HG02943 (cell line): ENCODE measurements at regions not wholly inside any gene's neighbourhood (a gene's known extent, or its start where the extent isn't known, plus 50 kb on each side); places are given as distances from the start of the nearest gene placed in this dataset.
"Not testable (repeated sequence)": the region's sequence is repeated elsewhere in the genome, so short reads cannot be mapped to it uniquely, and the experiment has no call there.

ENCODE experiments used
- ATAC-seq: cut with Tn5 transposase; IDR thresholded peaks from one replicate; pipeline ENCODE4 v1.9.1; 2021; ENCODE audit warnings: mild to moderate bottlenecking, low read depth, moderate library complexity; ENCODE audit not compliant: unreplicated experiment

- ATAC-seq = no peak
Measured at GRCh38 chr2:11949732-11950523, 203.5 kb downstream of the LPIN1 start.

DNA sequence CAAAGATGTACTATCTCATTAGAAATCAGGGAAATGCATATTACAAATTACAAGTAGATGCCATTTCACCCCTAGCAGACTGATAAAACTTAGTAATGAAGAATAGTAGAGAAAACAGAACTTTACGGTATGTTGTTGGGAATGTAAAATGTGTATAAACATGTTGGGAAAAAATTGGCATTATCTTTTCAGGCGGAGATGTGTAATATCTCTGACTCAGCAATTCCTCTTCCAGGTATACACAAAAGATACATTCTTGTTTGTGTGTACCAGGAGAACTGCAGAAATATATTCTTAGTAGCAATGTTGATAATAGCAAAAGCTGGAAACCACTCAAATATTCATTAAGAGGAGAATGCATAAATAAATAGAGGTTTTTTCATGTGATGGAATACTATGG, 204.5 kb downstream of the LPIN1 start:
- no peak for ATAC-seq

DNA sequence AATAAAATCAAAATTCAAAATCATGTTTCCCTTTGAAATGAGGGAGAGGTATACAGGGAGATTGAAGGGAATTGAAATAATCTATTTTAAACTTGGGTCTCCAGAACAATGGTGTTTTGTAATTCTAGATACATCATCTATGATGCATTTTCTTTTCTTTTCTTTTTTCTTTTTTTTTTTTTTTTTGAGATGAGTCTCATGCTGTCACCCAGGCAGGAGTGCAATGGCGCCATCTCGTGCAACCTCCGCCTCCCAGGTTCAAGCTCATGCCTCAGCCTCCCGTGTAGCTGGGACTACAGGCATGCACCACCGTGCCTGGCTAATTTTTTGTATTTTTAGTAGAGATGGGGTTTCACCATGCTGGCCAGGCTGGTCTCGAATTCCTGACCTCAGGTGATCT, 205.1 kb downstream of the LPIN1 start:
- not testable (repeated sequence) for ATAC-seq

DNA sequence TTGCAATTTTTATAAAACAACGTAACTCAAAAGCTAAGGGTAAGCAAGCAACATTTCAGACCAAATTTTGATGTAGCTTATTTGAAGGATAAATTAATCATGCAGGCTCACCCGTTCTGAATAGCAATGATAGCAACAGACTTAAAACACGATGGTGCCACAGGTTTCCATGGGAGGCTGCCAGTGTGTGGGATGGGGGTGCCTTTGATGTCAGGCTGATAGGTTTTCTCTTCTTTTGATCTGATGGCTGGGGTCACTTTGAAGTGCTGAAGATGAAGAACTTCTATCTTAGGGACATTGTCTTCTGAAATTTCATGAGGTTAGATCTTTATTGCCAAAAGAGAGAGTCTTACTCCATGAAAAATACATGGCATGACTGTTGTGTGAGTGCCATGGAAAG, 206.8 kb downstream of the LPIN1 start:
- ATAC-seq = no peak

- no peak for ATAC-seq
Measured at GRCh38 chr2:11955314-11955713, 208.9 kb downstream of the LPIN1 start.

GRCh38 chr2:11955884-11956291, 209.5 kb downstream of the LPIN1 start:
- no peak for ATAC-seq

DNA sequence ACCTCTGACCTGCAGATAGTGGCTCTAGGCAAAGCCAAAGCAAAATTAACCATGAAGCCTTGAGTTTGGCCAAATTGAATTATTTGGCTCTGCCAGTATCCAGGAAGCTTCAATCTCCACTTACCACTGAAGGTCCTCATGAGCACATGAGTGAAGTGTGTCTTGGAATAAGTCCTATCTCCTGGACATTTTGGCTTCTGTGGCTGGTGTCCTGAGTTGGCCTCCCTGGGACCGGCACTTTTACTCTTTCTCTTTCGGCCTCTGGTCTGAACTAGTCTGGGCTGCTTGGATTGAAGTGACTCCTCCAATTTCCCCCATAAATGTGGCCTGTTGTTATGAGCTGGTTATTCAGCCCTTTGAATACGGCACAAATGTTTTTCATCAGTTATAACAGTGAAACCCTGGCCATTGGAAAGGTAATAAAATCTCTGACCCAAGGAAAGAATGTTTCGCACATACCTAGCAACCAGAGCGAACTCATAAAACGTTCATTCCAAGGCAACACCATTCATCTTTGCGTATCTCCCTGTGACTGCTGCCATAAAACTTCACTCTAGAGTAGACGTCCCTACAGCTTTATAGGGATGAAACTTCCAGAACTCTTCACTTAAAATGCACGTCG, 216.4 kb downstream of the LPIN1 start:
- ATAC-seq = no peak

DNA sequence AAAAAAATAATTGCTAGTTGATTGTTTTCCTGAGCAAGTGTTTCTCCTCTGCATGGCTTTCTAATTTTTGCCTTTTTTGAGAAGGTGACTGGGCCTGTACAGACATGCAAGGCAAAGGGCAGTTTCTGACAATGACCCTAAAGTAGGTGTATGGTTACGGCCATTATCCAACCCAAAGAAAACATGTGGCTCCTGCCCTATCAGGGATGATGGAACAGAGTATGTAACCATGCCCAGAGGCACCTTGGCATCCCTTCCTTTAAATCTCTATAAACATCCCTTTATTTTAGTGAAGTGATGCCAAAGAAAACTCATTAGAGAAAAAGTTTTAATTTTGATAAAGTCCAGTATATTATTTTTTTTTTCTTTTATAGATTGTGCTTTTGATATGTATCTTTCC, 217.5 kb downstream of the LPIN1 start:
- no peak for ATAC-seq

DNA sequence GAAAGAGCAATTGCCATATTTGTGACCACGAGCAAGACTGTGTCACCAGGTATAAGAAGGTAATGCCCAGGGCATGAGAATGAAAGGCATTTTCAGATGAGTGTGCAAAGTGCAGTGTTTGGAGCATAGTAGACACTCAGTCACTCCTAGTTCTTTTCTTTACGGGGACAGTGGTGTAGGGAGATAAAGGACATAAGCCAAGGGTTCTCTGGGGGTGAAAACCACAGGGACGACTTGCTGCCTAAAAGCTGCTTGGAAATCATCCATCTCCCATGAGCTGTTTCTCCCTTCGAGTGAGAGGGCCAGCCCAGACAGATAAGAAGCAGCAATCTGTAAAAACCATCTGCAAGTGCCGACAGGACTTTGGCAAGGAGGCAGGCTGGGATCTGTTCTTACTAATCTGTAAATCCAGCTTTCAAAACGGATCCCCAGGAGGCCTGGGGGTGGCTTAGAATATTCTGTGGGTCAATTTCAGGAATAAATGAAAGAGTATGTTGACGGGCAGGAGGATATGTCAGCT, 221.6 kb downstream of the LPIN1 start:
- ATAC-seq = no peak

GRCh38 chr2:11968521-11968920, 222.1 kb downstream of the LPIN1 start:
- ATAC-seq = no peak

DNA sequence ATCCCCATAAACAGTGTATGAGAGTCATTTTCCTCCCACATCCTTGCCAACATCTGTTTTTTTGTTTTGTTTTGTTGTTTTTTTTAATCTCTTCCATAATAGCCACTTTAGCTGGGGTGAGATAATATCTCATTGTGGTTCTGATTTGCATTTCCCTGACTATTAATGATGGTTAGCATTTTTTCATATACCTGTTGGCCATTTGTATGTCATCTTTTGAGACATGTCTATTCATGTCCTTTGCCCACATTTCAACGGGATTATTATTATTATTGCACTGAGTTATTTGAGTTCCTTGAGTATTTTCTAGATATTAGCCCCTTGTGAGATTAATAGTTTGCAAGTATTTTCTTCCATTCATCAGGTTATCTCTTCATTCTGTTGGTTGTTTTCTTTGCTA, 223.3 kb downstream of the LPIN1 start:
- ATAC-seq = no peak

- ATAC-seq = no peak
Measured at GRCh38 chr2:11974573-11974972, 228.1 kb downstream of the LPIN1 start.

DNA sequence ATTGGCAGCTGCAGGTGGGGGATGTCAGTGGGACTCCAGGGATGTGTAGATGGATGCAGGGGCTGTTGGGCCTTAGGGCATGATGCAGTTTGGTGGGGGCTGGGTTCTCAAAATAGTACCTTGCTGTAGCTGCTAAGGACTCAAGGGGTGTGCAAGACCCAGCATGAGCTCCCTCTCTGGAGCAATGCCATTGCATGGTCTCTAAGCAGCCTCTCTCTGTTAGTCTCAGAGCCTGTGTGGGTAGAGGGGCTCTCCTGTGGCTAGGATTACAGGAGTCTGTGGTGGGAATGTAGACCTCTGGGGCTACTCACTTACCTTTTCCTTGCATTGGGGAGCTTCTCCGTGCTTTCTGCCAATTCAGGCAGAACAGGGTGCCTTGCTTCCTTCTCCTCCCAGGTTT, 228.9 kb downstream of the LPIN1 start:
- ATAC-seq = no peak

DNA sequence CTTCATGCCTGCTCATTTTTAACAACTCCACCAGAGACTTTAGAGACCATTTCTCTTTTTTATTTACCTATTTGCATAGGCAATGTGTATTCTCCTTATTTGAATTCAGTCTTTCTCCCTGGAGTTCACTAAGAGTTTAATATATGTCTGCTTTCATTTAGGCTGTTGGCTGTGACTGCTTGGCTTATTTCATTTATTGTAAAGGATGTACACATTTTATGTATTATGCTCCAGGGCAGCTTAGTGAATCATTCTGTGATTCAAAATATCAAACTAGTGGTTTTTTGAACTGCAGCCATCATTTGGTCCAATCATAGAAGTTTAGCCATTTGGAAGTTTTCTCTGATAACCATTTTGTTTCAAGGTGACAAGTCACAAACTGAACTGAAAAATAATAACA, 229.6 kb downstream of the LPIN1 start:
- no peak for ATAC-seq

GRCh38 chr2:11977766-11978524, 231.5 kb downstream of the LPIN1 start:
- ATAC-seq = no peak

DNA sequence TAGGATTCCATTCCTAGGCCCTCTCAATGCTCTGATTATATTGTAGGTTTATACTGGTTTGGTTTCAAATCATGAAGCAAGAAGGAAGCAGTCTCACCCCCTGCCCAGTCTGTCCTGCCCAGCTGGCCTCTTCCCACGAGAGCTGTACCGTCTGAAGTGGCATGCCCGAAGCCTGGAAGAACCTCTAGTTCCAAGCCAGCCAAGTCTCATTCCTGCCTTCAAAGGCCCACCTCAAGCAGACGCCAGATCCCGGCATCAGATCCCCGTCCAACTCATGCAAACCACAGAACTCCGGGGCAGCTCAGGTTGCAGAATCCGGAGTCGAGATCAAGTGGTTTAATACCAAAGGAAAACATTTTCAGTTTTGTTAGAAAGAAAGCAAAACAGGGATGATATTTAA, 234.4 kb downstream of the LPIN1 start:
- ATAC-seq = no peak

DNA sequence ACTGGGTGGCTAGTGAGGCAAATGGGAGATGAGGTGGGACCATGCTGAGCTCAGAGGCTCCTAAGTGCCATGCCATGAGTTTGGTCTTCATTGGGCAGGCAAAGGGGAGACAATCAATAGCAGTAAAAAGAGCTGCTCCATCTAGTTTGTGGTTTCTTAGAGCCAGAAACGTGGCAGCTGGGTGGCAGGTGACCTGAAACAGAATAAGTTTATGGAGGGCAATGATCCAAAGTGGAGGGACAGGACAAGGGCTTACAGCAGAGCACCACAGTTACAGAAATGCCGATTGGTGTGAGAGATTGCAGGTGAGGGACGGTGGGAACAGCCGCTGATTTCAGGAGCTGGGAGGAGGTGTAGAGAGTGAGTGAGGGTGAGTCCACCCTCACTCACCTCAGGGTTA, 237.0 kb downstream of the LPIN1 start:
- ATAC-seq = no peak

DNA sequence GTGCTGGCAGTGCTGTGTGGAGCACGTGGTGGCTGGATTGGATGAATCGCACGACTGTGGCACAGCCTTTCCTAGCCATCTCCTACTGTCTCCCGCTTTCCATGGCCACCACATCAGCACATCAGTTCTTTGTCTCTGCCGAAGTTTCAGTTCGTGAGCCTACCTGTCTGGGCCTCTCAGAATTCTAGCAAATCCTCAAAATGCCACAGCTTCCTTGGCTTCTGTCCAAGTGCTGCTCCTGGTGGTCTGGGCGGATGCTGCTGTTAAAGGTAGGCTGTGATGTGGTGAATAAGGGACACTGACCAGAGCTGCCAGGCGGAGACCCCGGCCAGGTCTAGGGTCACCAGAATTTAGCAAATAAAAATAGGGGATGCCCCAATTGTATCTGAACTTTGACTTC, 237.4 kb downstream of the LPIN1 start:
- no peak for ATAC-seq

DNA sequence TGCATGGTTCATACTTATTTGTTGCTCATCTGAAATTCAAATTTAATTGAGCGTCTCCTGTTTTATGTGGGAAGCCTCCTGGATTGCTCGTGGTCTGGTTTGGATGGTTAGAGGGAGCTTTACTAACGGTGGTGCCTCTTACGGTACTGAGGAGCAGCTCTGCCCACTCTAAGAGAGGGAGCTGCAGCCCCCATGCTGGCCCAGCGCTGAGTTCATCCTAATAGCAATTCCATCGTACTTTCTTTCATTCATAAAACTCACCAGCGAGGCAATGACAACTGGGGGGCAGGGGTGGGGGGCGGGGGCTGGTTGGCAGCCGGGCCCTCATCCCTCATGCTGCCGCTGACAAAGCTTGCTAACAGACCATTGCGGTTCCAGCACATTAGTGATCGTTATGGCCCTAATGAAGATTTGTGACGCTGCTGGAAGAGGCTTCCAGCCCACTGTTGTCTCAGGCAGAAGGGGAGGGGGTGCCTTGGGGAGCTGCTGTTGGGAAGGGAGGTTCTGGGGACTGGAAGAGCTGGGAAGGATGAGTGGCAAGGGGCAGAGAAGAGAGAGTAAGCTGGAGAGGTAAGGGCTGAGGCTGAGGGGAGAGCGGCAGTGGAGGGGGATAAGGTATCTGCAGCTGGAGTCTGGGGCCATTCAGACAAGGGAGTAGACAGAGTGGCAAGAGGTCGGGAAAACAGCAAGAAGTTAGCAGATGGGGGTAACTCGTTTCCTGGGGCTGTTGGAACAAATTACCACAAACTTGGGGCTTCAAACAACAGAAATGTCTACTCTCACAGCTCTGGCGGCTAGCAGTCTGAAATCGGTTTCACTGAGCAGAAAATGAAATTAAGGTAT, 238.1 kb downstream of the LPIN1 start:
- ATAC-seq = no peak

DNA sequence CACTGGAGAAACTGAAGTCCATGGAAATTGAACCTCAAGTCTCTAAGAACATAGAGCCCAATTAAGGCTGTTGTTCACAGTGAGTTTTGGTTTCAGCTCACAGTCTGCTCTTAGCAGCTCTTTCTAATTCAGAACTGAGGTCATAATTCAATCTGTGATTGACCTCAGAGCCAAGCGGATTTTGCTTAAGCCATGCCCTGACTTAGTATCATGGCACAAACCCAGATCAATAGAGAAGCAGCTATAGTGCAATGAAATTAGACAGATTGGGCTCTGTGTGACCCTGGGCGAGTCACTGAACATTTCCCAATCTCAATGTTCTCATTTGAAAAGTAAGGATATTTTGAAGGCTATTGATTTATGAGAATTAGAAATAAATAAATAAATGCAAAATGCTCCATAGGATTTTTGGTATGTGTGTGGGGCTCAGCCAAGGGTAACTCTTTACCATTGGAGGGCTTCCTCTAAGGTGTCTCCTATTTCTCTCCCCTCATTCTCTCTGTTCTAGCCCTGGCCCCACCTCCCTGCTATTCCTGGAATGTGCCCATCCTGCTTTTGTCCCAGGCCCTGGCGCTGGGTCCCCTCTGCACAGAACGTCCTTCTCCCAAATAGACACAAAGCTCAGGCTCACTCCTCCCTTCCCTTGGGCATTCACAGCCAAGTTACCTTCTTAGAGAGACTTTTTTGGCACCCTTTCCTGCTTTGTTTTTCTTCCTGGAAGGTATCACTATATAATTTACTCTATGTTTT, 239.6 kb downstream of the LPIN1 start:
- ATAC-seq = no peak
